Activated naive CD4-positive, alpha-beta T cell (primary cell): ENCODE measurements at regions not wholly inside any gene's neighbourhood (a gene's known extent, or its start where the extent isn't known, plus 50 kb on each side); places are given as distances from the start of the nearest gene placed in this dataset.
"Not testable (repeated sequence)": the region's sequence is repeated elsewhere in the genome, so short reads cannot be mapped to it uniquely, and the experiment has no call there.

Source experiments
- DNase-seq, 4 experiments: peaks; one replicate each; lab custom pipeline; 2025; lab: John Stamatoyannopoulos, UW

- no peak for DNase-seq
Observed at GRCh38 chr3:178352326-178353005, 183.8 kb upstream of the KCNMB2 start.

DNA sequence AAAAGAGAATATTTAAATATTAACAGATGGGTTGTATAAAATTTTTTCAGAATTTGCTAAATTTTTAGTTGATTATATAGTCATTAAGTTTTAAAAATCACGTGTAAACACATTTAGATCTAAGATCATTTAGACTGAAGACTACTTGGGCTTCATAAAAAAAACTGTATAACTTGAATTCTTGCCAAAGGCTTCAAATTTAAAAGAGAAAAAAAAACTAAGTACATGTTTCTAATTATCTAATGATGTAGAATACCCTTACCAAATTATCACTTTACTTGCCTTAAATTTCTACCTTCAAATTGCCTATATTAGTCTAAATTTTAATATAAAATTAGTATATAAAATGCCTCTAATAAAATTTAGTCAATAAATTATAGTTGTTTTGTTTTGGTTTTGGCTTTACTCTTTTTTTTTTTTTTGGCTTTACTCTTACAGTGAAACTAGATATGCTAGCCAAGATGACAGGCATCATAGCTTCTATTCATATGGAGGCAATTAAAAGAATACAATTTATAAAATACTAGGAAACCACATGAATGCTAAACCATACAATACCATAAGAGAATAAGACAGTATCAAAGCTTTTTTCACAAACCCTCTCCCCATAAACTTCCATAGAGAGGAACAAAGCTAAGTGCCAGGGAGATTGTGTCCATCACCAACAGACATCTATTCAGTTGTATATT, 183.1 kb upstream of the KCNMB2 start:
- no peak for DNase-seq

- DNase-seq: no peak
Observed at GRCh38 chr3:178359728-178360127, 176.5 kb upstream of the KCNMB2 start.

- not testable (repeated sequence) for DNase-seq
Observed at GRCh38 chr3:178363048-178363447, 173.2 kb upstream of the KCNMB2 start.

DNA sequence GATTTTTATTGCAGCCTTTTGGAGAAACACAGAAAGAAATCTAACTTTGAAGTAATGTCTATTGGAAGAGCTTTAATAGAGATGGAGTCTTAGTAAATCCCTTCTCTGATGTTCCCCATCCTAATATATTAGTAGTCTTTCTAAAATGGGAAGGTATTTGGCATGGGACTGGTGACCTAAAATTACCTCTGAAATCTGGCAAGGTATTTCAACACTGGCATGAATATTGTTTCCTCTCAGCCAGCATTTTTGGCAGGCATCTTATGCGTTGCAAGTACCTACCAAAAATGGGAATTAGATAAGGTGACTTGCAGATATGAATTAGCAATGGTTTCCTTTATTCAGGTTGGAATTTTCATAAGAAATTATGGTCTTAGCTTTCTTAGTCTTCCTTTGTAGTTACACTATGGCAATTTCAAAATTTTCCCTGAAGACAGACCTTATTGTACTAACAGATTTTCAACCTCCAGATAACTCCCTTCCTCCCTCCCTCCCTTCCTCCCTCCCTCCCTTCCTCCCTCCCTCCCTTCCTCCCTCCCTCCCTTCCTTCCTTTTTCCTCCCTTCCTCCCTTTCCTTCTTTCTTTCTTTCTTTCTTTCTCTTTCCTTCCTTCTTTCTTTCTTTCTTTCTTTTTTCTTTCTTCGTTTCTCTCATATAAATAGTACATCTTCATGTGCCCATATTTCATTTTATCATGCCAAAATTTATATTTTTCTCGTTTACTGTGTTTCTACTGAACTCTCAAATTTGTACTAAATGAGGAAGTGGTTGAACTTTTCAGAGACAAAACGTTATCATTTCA, 168.2 kb upstream of the KCNMB2 start:
- no peak for DNase-seq

GRCh38 chr3:178369006-178369405, 167.2 kb upstream of the KCNMB2 start:
- DNase-seq: no peak

DNA sequence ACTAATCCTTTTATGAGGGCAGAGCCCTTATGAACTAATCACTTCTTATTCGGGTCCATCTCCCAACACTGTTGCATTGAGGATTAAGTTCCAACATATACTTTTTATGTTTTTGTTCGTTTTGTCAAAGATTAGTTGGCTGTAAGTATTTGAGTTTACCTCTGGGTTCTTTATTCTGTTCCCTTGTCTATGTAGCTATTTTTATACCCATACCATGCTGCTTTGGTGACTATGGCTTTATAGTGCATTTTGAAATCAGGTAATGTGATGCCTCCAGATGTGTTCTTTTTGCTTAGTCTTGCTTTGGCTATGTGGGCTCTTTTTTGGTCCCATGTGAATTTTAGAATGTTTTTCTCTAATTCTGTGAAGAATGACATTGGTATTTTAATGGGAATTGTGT, 166.4 kb upstream of the KCNMB2 start:
- DNase-seq: no peak

GRCh38 chr3:178370387-178370786, 165.8 kb upstream of the KCNMB2 start:
- DNase-seq: no peak

- DNase-seq: no peak
Observed at GRCh38 chr3:178381555-178381954, 154.7 kb upstream of the KCNMB2 start.

DNA sequence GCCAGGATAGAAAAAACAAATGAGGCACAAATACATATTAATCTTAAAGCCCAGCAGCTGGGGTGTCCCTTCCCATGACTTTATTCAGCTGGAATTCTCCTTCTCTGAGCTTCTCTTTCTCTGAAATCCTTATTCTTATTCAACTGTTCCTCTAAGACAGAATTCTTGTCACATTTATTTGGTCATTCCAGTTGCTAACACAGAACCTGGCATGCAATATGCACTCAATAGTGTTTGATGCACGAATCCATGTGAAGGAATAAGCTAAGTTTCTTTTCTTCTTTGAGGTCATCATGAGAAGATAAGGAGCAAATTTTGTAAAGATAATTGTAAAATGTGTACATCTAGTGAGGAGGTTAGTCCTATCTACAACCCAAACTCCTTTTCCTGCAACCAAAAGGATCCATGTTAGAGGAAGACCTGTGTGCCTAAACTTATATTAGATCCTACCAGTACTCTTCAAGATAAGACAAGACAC, 154.2 kb upstream of the KCNMB2 start:
- no peak for DNase-seq

- DNase-seq: no peak
Observed at GRCh38 chr3:178382449-178383061, 153.7 kb upstream of the KCNMB2 start.

GRCh38 chr3:178384321-178385230, 151.7 kb upstream of the KCNMB2 start:
- DNase-seq: no peak

GRCh38 chr3:178385280-178385952, 150.8 kb upstream of the KCNMB2 start:
- no peak for DNase-seq

GRCh38 chr3:178386401-178386800, 149.8 kb upstream of the KCNMB2 start:
- DNase-seq: no peak

- DNase-seq: no peak
Observed at GRCh38 chr3:178386880-178387279, 149.4 kb upstream of the KCNMB2 start.

GRCh38 chr3:178388473-178388872, 147.8 kb upstream of the KCNMB2 start:
- DNase-seq: no peak

DNA sequence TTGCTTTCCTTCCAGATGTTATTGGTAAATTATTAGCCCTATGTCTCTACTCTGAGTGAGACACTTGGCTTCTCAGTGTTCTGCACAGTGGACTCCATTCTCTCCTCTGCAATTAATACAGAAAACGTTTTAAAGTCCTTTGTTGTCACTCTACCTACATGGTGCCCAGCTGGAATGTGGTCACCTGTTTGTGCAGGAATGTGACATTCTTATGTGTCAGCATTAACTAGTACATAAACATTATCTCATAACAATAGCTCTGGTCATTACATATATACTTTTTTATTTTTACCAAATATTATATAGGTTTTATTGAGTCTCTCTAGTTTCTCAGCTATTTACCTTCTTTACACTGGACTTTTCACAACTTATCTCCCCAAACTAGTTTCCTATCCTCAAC, 147.0 kb upstream of the KCNMB2 start:
- DNase-seq: no peak

DNA sequence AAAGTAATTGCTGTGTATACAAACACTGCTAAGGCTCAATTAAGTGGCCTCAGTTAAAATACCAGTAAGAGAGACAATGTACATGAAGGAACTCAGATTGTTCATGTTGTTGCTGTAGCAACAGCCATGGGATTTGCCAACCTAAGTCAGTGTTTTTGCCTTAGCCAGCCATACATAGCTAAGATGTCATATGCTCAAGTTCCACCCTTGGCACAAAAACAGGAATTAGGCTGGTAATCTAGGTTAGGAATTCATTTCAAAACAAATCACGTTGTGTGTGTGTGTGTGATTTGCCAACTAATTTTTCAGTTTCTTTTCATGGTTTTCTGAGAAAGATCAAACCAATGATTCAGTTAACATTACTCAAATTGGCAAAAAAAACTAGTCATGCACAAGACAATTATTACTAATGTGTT, 143.7 kb upstream of the KCNMB2 start:
- DNase-seq: no peak

DNA sequence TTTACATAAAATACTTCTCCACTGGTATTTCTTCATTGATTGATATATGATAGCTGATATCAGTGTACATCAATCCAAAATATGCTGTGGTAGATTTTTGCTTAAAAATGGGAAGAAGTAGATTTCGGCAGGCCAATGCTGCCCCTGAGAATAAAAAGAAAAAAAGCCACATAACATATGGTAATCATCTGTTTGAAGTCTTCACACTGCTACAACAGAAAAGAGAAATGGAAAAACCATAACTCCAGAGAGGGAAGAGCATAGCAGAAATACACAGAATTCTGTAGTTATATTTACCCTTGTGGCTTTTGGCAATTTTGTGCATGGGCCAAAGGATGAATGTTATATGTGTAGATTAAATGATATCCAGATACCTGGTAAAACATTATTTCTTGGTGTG, 143.1 kb upstream of the KCNMB2 start:
- no peak for DNase-seq

GRCh38 chr3:178393824-178394223, 142.4 kb upstream of the KCNMB2 start:
- no peak for DNase-seq

DNA sequence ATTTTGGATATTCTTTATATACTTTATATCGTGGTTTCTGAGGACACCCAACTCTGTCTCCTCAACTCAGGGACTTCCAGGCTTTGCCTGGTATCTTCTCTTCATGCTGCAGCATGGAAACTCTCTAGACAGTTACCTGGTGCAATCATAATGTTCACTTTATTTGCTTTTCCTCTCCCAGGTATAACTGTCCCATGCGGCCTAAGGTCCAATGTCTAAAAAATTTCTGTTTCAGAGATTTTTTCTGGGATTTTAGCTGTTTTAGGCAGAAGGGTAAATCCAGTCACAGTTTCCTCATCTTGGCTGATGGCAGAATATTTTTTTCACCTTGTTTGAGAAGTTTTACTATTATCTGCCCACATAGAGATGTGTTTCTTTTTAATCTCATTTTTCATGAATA, 139.9 kb upstream of the KCNMB2 start:
- DNase-seq: no peak
